Effector memory CD8-positive, alpha-beta T cell (primary cell): ENCODE measurements at regions not wholly inside any gene's neighbourhood (a gene's known extent, or its start where the extent isn't known, plus 50 kb on each side); places are given as distances from the start of the nearest gene placed in this dataset.
"Not testable (repeated sequence)": the region's sequence is repeated elsewhere in the genome, so short reads cannot be mapped to it uniquely, and the experiment has no call there.

Source experiments
- ATAC-seq: fragments of 150-1000 bp; cut with Tn5 transposase; replicated peaks from 2 replicates; pipeline ENCODE4 v1.10.0; 2021; ENCODE audit warnings: mild to moderate bottlenecking, moderate library complexity
- DNase-seq, 3 experiments: peaks; one replicate each; pipeline ENCODE4 v3.0.0; 2021
- H3K27ac Mint-ChIP-seq, 2 donors: one replicate each; pipeline ENCODE4 v1.8.0; 2022; ENCODE audit warnings: mild to moderate bottlenecking in 2 of 2, mixed read lengths in 2 of 2, moderate library complexity in 2 of 2
- H3K27me3 Mint-ChIP-seq, 2 donors: one replicate each; pipeline ENCODE4 v1.8.0; 2022; ENCODE audit warnings: mixed read lengths in 2 of 2
- H3K36me3 Mint-ChIP-seq: one replicate; pipeline ENCODE4 v1.8.0; 2022; ENCODE audit warnings: mild to moderate bottlenecking, moderate library complexity, mixed read lengths; ENCODE audit not compliant: insufficient read depth
- H3K4me1 Mint-ChIP-seq, 2 donors: one replicate each; pipeline ENCODE4 v1.8.0; 2022; ENCODE audit warnings: low read depth in 2 of 2, mixed read lengths in 2 of 2
- H3K4me3 Mint-ChIP-seq, 2 donors: one replicate each; pipeline ENCODE4 v1.8.0; 2022; ENCODE audit warnings: mild to moderate bottlenecking in 2 of 2, mixed read lengths in 2 of 2, moderate library complexity in 2 of 2
- H3K9me3 Mint-ChIP-seq, 2 donors: one replicate each; pipeline ENCODE4 v1.8.0; 2022; ENCODE audit warnings: mixed read lengths in 2 of 2

- H3K27ac Mint-ChIP-seq, H3K4me1 Mint-ChIP-seq, H3K36me3 Mint-ChIP-seq, H3K4me3 Mint-ChIP-seq, DNase-seq, ATAC-seq, H3K27me3 Mint-ChIP-seq: not testable (repeated sequence)
- peaks cover 11 to 17% of the 10 kb centered on the region in 2 donors for H3K9me3 Mint-ChIP-seq
These were observed 837.0 kb downstream of the EPHA3 start for GRCh38 chr3:89944461-89944860.

- DNase-seq (no peak), ATAC-seq (no peak)
- no peaks in the 10 kb centered on the region for H3K4me1 Mint-ChIP-seq
- no peaks in the 10 kb centered on the region for H3K27me3 Mint-ChIP-seq
- H3K9me3 Mint-ChIP-seq: peaks cover 9 to 14% of the 10 kb centered on the region in 2 donors
- no peak overlapping the region for H3K27ac Mint-ChIP-seq
- no peak overlapping the region for H3K4me3 Mint-ChIP-seq
- no peaks in the 10 kb centered on the region for H3K36me3 Mint-ChIP-seq
These were observed 839.5 kb downstream of the EPHA3 start for GRCh38 chr3:89946884-89947283.

GRCh38 chr3:89947337-89947954 lies 840.0 kb downstream of the EPHA3 start:
- no peak overlapping the region for H3K27ac Mint-ChIP-seq
- no peak for ATAC-seq
- H3K4me3 Mint-ChIP-seq: no peak overlapping the region
- no peaks in the 10 kb centered on the region for H3K27me3 Mint-ChIP-seq
- H3K36me3 Mint-ChIP-seq: no peaks in the 10 kb centered on the region
- H3K4me1 Mint-ChIP-seq: no peaks in the 10 kb centered on the region
- no peak for DNase-seq
- H3K9me3 Mint-ChIP-seq: peaks cover 7 to 10% of the 10 kb centered on the region in 2 donors

- ATAC-seq: no peak
- Mint-ChIP-seq H3K4me1 (no peaks in the 10 kb centered on the region), H3K4me3 (no peak overlapping the region), H3K9me3 (peaks cover 7 to 10% of the 10 kb centered on the region in 2 donors), H3K36me3 (no peaks in the 10 kb centered on the region), H3K27ac (no peak overlapping the region), H3K27me3 (no peaks in the 10 kb centered on the region)
- no peak for DNase-seq
These were observed 840.6 kb downstream of the EPHA3 start for GRCh38 chr3:89948008-89948407.

GRCh38 chr3:89950772-89951171 lies 843.4 kb downstream of the EPHA3 start:
- ATAC-seq: no peak
- Mint-ChIP-seq H3K36me3 (no peaks in the 10 kb centered on the region), H3K27ac (no peak overlapping the region), H3K4me3 (no peak overlapping the region), H3K4me1 (no peaks in the 10 kb centered on the region), H3K9me3 (peaks cover 10% of the 10 kb centered on the region in 2 donors), H3K27me3 (no peaks in the 10 kb centered on the region)
- DNase-seq: no peak

GRCh38 chr3:89954137-89954536 lies 846.7 kb downstream of the EPHA3 start:
- Mint-ChIP-seq H3K36me3 (no peaks in the 10 kb centered on the region), H3K27ac (no peak overlapping the region), H3K9me3 (peaks cover 9% of the 10 kb centered on the region in 2 donors), H3K4me1 (no peaks in the 10 kb centered on the region), H3K27me3 (no peaks in the 10 kb centered on the region), H3K4me3 (no peak overlapping the region)
- ATAC-seq (no peak), DNase-seq (no peak)

GRCh38 chr3:89955156-89955555 lies 847.7 kb downstream of the EPHA3 start:
- Mint-ChIP-seq H3K27me3 (no peaks in the 10 kb centered on the region), H3K36me3 (no peaks in the 10 kb centered on the region), H3K4me3 (no peak overlapping the region), H3K9me3 (peaks cover 8 to 9% of the 10 kb centered on the region in 2 donors), H3K4me1 (no peaks in the 10 kb centered on the region), H3K27ac (no peak overlapping the region)
- ATAC-seq (no peak), DNase-seq (no peak)

- no peak for ATAC-seq
- H3K4me3 Mint-ChIP-seq: no peak overlapping the region
- DNase-seq: no peak
- H3K4me1 Mint-ChIP-seq: no peaks in the 10 kb centered on the region
- no peak overlapping the region for H3K27ac Mint-ChIP-seq
- no peaks in the 10 kb centered on the region for H3K27me3 Mint-ChIP-seq
- H3K36me3 Mint-ChIP-seq: no peaks in the 10 kb centered on the region
- peaks cover 6 to 8% of the 10 kb centered on the region in 2 donors for H3K9me3 Mint-ChIP-seq
These were observed 850.0 kb downstream of the EPHA3 start for GRCh38 chr3:89957451-89957850.

- not testable (repeated sequence) for H3K36me3 Mint-ChIP-seq, H3K27ac Mint-ChIP-seq, H3K4me1 Mint-ChIP-seq, H3K27me3 Mint-ChIP-seq, ATAC-seq, H3K9me3 Mint-ChIP-seq, DNase-seq, H3K4me3 Mint-ChIP-seq
These were observed 850.7 kb downstream of the EPHA3 start for GRCh38 chr3:89958163-89958562.

- H3K27ac Mint-ChIP-seq: no peak overlapping the region
- DNase-seq (no peak), ATAC-seq (no peak)
- no peaks in the 10 kb centered on the region for H3K27me3 Mint-ChIP-seq
- H3K4me3 Mint-ChIP-seq: no peak overlapping the region
- peaks cover 13 to 14% of the 10 kb centered on the region in 2 donors for H3K9me3 Mint-ChIP-seq
- peaks cover 3% of the 10 kb centered on the region for H3K36me3 Mint-ChIP-seq
- no peaks in the 10 kb centered on the region for H3K4me1 Mint-ChIP-seq
These were observed 856.9 kb downstream of the EPHA3 start for GRCh38 chr3:89964347-89964746.

GRCh38 chr3:89966877-89967665 lies 859.6 kb downstream of the EPHA3 start:
- H3K4me3 Mint-ChIP-seq: no peak overlapping the region
- DNase-seq (no peak), ATAC-seq (no peak)
- no peaks in the 10 kb centered on the region for H3K4me1 Mint-ChIP-seq
- peaks cover 13 to 14% of the 10 kb centered on the region in 2 donors for H3K9me3 Mint-ChIP-seq
- no peak overlapping the region for H3K27ac Mint-ChIP-seq
- H3K36me3 Mint-ChIP-seq: peaks cover 3% of the 10 kb centered on the region
- H3K27me3 Mint-ChIP-seq: no peaks in the 10 kb centered on the region

GRCh38 chr3:89971329-89971728 lies 863.9 kb downstream of the EPHA3 start:
- Mint-ChIP-seq H3K27me3 (no peaks in the 10 kb centered on the region), H3K27ac (no peak overlapping the region), H3K4me1 (no peaks in the 10 kb centered on the region), H3K9me3 (peaks cover 10 to 16% of the 10 kb centered on the region in 2 donors), H3K36me3 (peaks cover 2% of the 10 kb centered on the region), H3K4me3 (no peak overlapping the region)
- ATAC-seq (no peak), DNase-seq (no peak)

- H3K9me3 Mint-ChIP-seq: peaks cover 5 to 12% of the 10 kb centered on the region in 2 donors
- no peaks in the 10 kb centered on the region for H3K27me3 Mint-ChIP-seq
- H3K4me3 Mint-ChIP-seq: no peak overlapping the region
- DNase-seq (no peak), ATAC-seq (no peak)
- no peak overlapping the region for H3K27ac Mint-ChIP-seq
- H3K36me3 Mint-ChIP-seq: no peaks in the 10 kb centered on the region
- no peaks in the 10 kb centered on the region for H3K4me1 Mint-ChIP-seq
These were observed 865.7 kb downstream of the EPHA3 start for GRCh38 chr3:89973156-89973555.

GRCh38 chr3:89974903-89975519 lies 867.6 kb downstream of the EPHA3 start:
- Mint-ChIP-seq H3K9me3 (peaks cover 5 to 9% of the 10 kb centered on the region in 2 donors), H3K4me1 (no peaks in the 10 kb centered on the region), H3K36me3 (no peaks in the 10 kb centered on the region), H3K27me3 (no peaks in the 10 kb centered on the region), H3K27ac (no peak overlapping the region), H3K4me3 (no peak overlapping the region)
- no peak for ATAC-seq
- no peak for DNase-seq
